Stomach smooth muscle (tissue), 2 donors: ENCODE measurements at regions not wholly inside any gene's neighbourhood (a gene's known extent, or its start where the extent isn't known, plus 50 kb on each side); places are given as distances from the start of the nearest gene placed in this dataset.
"Not testable (repeated sequence)": the region's sequence is repeated elsewhere in the genome, so short reads cannot be mapped to it uniquely, and the experiment has no call there.

Experiments used
- H3K27ac ChIP-seq: one replicate; pipeline ENCODE4 v1.7.0; 2013; ENCODE audit warnings: mild to moderate bottlenecking, low read length, inconsistent platforms
- H3K27me3 ChIP-seq, 2 donors: one replicate each; pipeline ENCODE4 v1.7.0; 2013; ENCODE audit warnings: low read length in 2 of 2; ENCODE audit not compliant: insufficient read depth in 2 of 2, control insufficient read depth in 1 of 2
- H3K36me3 ChIP-seq, 2 donors: one replicate each; pipeline ENCODE4 v1.7.0; 2013; ENCODE audit warnings: low read length in 2 of 2; ENCODE audit not compliant: control insufficient read depth in 2 of 2, insufficient read depth in 2 of 2
- H3K4me1 ChIP-seq: one replicate; pipeline ENCODE4 v1.7.0; 2013; ENCODE audit warnings: low read length; ENCODE audit not compliant: control insufficient read depth, insufficient read depth
- H3K4me3 ChIP-seq, 2 donors: one replicate each; pipeline ENCODE4 v1.7.0; 2013; ENCODE audit warnings: low read length in 2 of 2
- H3K9ac ChIP-seq, 2 donors: one replicate each; pipeline ENCODE4 v1.7.0; 2013; ENCODE audit warnings: low read length in 2 of 2, mild to moderate bottlenecking in 1 of 2
- H3K9me3 ChIP-seq, 2 donors: one replicate each; pipeline ENCODE4 v1.7.0; 2013; ENCODE audit warnings: low read length in 2 of 2; ENCODE audit not compliant: control insufficient read depth in 2 of 2
- donor health status: healthy.
- donor health status: Pancreatic carcinoma.

GRCh38 chr14:105616802-105617192, 90.4 kb downstream of the TMEM121 start:
- Histone ChIP-seq H3K9ac (no peak overlapping the region), H3K36me3 (no peaks in the 10 kb centered on the region), H3K27ac (no peak overlapping the region), H3K27me3 (peaks cover 0 to 3% of the 10 kb centered on the region in 2 donors), H3K4me3 (no peak overlapping the region), H3K4me1 (peaks cover 5% of the 10 kb centered on the region), H3K9me3 (no peaks in the 10 kb centered on the region)

GRCh38 chr14:105617201-105617777, 90.9 kb downstream of the TMEM121 start:
- Histone ChIP-seq H3K36me3 (no peaks in the 10 kb centered on the region), H3K4me3 (no peak overlapping the region), H3K4me1 (peaks cover 7% of the 10 kb centered on the region), H3K9ac (no peak overlapping the region), H3K27ac (no peak overlapping the region), H3K27me3 (peaks cover 0 to 3% of the 10 kb centered on the region in 2 donors), H3K9me3 (no peaks in the 10 kb centered on the region)

- not testable (repeated sequence) for H3K36me3 ChIP-seq, H3K4me1 ChIP-seq, H3K4me3 ChIP-seq, H3K9me3 ChIP-seq, H3K9ac ChIP-seq, H3K27ac ChIP-seq, H3K27me3 ChIP-seq
These were observed 91.4 kb downstream of the TMEM121 start for GRCh38 chr14:105617805-105618204.

- not testable (repeated sequence) for H3K9ac ChIP-seq, H3K36me3 ChIP-seq, H3K27ac ChIP-seq, H3K4me3 ChIP-seq, H3K9me3 ChIP-seq, H3K27me3 ChIP-seq, H3K4me1 ChIP-seq
These were observed 92.9 kb downstream of the TMEM121 start for GRCh38 chr14:105619324-105619723.

GRCh38 chr14:105620178-105620864, 93.9 kb downstream of the TMEM121 start:
- H3K36me3 ChIP-seq, H3K9ac ChIP-seq, H3K4me1 ChIP-seq, H3K27me3 ChIP-seq, H3K9me3 ChIP-seq, H3K27ac ChIP-seq, H3K4me3 ChIP-seq: not testable (repeated sequence)

- not testable (repeated sequence) for H3K4me3 ChIP-seq, H3K4me1 ChIP-seq, H3K27ac ChIP-seq
These were observed 94.6 kb downstream of the TMEM121 start for GRCh38 chr14:105620865-105621471.

GRCh38 chr14:105621479-105622328, 95.3 kb downstream of the TMEM121 start:
- not testable (repeated sequence) for H3K4me3 ChIP-seq, H3K9me3 ChIP-seq, H3K36me3 ChIP-seq, H3K27ac ChIP-seq, H3K9ac ChIP-seq, H3K4me1 ChIP-seq, H3K27me3 ChIP-seq

More at GRCh38 chr14:105620865-105621471, 94.6 kb downstream of the TMEM121 start:
- not testable (repeated sequence) for H3K27me3 ChIP-seq, H3K9me3 ChIP-seq, H3K9ac ChIP-seq, H3K36me3 ChIP-seq

GRCh38 chr14:105622329-105622955, 96.1 kb downstream of the TMEM121 start:
- Histone ChIP-seq H3K9ac (no peak overlapping the region), H3K9me3 (no peaks in the 10 kb centered on the region), H3K27me3 (peaks cover 0 to 2% of the 10 kb centered on the region in 2 donors), H3K4me3 (no peak overlapping the region), H3K4me1 (peaks cover 9% of the 10 kb centered on the region), H3K27ac (no peak overlapping the region), H3K36me3 (no peaks in the 10 kb centered on the region)

GRCh38 chr14:105623178-105623577, 96.8 kb downstream of the TMEM121 start:
- not testable (repeated sequence) for H3K9me3 ChIP-seq

GRCh38 chr14:105624346-105624745, 98.0 kb downstream of the TMEM121 start:
- not testable (repeated sequence) for H3K27me3 ChIP-seq, H3K9ac ChIP-seq, H3K9me3 ChIP-seq, H3K27ac ChIP-seq, H3K36me3 ChIP-seq, H3K4me3 ChIP-seq
- H3K4me1 ChIP-seq, result peaks cover 11% of the 10 kb centered on the region

More at GRCh38 chr14:105623178-105623577, 96.8 kb downstream of the TMEM121 start:
- H3K4me3 ChIP-seq, H3K9ac ChIP-seq, H3K36me3 ChIP-seq, H3K27me3 ChIP-seq, H3K27ac ChIP-seq: not testable (repeated sequence)
- H3K4me1 ChIP-seq, result peaks cover 11% of the 10 kb centered on the region
